Cardiac fibroblast (primary cell): ENCODE measurements at regions not wholly inside any gene's neighbourhood (a gene's known extent, or its start where the extent isn't known, plus 50 kb on each side); places are given as distances from the start of the nearest gene placed in this dataset.

Source experiments
- DNase-seq, 2 donors: peaks; one replicate each; pipeline versions ENCODE4 v3.0.0 to v3.0.0-alpha.2; 2010; ENCODE audit warnings: low read depth in 2 of 2
- H3K4me3 ChIP-seq, 2 donors: replicated peaks in 1 of 2; 1 replicate in 1 of 2; 2 replicates in 1 of 2; pipeline ENCODE4 v1.5.1; 2011; ENCODE audit warnings: low read depth in 2 of 2, low read length in 2 of 2, mild to moderate bottlenecking in 2 of 2, moderate library complexity in 1 of 2
- TF ChIP-seq, protein P1 (sequence below): IDR thresholded peaks from one replicate; pipeline ENCODE4 v1.5.1; 2011; ENCODE audit warnings: low read depth, mild to moderate bottlenecking, low read length, inconsistent platforms

- H3K4me3 ChIP-seq = no peak overlapping the region
- TF ChIP-seq, protein P1, sequence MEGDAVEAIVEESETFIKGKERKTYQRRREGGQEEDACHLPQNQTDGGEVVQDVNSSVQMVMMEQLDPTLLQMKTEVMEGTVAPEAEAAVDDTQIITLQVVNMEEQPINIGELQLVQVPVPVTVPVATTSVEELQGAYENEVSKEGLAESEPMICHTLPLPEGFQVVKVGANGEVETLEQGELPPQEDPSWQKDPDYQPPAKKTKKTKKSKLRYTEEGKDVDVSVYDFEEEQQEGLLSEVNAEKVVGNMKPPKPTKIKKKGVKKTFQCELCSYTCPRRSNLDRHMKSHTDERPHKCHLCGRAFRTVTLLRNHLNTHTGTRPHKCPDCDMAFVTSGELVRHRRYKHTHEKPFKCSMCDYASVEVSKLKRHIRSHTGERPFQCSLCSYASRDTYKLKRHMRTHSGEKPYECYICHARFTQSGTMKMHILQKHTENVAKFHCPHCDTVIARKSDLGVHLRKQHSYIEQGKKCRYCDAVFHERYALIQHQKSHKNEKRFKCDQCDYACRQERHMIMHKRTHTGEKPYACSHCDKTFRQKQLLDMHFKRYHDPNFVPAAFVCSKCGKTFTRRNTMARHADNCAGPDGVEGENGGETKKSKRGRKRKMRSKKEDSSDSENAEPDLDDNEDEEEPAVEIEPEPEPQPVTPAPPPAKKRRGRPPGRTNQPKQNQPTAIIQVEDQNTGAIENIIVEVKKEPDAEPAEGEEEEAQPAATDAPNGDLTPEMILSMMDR = no peak
- no peak for DNase-seq
Measured at GRCh38 chr12:93317227-93317626, 60.5 kb upstream of the NUDT4 start.

- TF ChIP-seq, protein P1 = no peak
- H3K4me3 ChIP-seq = no peak overlapping the region
- DNase-seq = no peak
Measured at GRCh38 chr12:93318720-93319522, 58.8 kb upstream of the NUDT4 start.

GRCh38 chr12:93319523-93320050 is 58.1 kb upstream of the NUDT4 start:
- TF ChIP-seq, protein P1 = no peak
- DNase-seq = no peak
- H3K4me3 ChIP-seq = no peak overlapping the region

- H3K4me3 ChIP-seq = no peak overlapping the region
- TF ChIP-seq, protein P1 = no peak
- peak in 1 of 2 donors; percentile 69 for DNase-seq
Measured at GRCh38 chr12:93322784-93323183, 54.9 kb upstream of the NUDT4 start.

- no peak overlapping the region for H3K4me3 ChIP-seq
- TF ChIP-seq, protein P1 = no peak
- DNase-seq = peak; percentile 15 to 23
Measured at GRCh38 chr12:93323625-93324329, 53.9 kb upstream of the NUDT4 start.

DNA sequence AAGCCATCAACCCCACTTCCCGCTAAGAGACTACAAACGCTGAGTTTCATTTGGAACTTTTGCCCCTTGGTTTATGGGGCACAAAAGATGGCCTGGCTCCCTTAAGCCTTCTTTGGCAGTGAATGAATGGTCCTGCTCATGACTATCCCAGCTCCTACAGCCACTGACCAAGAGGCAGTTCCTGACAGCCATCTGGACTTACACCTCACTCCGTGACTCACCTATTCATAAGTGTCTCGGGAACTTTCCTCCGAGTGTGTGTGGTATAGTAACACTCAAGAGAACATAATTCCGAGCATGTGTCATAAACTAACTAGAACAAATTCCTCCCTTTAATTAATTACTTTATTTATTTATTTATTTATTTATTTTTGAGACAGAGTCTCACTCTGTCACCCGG is 51.9 kb upstream of the NUDT4 start:
- TF ChIP-seq, protein P1 = no peak
- DNase-seq = peak; percentile 11 to 84
- no peak overlapping the region for H3K4me3 ChIP-seq
